Mesothelial cell of epicardium (in vitro differentiated cells): ENCODE measurements at regions not wholly inside any gene's neighbourhood (a gene's known extent, or its start where the extent isn't known, plus 50 kb on each side); places are given as distances from the start of the nearest gene placed in this dataset.

Experiments
- DNase-seq, 2 experiments: peaks; one replicate each; pipeline ENCODE4 v3.0.0; 2021; ENCODE audit warnings: low spot score in 2 of 2; ENCODE audit not compliant: unreplicated experiment in 2 of 2
- H3K27ac Mint-ChIP-seq: 2 replicates; pipeline ENCODE4 v1.8.0; 2021; ENCODE audit warnings: mixed read lengths
- H3K27me3 Mint-ChIP-seq: 2 replicates; pipeline ENCODE4 v1.8.0; 2021; ENCODE audit warnings: low read depth, mixed read lengths
- H3K36me3 Mint-ChIP-seq: 2 replicates; pipeline ENCODE4 v1.8.0; 2021; ENCODE audit warnings: mixed read lengths
- H3K4me1 Mint-ChIP-seq: 2 replicates; pipeline ENCODE4 v1.8.0; 2021; ENCODE audit warnings: mixed read lengths
- H3K4me3 Mint-ChIP-seq: 2 replicates; pipeline ENCODE4 v1.8.0; 2021; ENCODE audit warnings: mild to moderate bottlenecking, moderate library complexity, mixed read lengths
- H3K9me3 Mint-ChIP-seq: 2 replicates; pipeline ENCODE4 v1.8.0; 2021; ENCODE audit warnings: mixed read lengths
- TF ChIP-seq, protein P1 (sequence below): fragments of 200-600 bp; sonication (generic); IDR thresholded peaks from one replicate; pipeline ENCODE4 v1.5.0; 2021; ENCODE audit warnings: antibody characterized with exemption; ENCODE audit not compliant: unreplicated experiment

DNA sequence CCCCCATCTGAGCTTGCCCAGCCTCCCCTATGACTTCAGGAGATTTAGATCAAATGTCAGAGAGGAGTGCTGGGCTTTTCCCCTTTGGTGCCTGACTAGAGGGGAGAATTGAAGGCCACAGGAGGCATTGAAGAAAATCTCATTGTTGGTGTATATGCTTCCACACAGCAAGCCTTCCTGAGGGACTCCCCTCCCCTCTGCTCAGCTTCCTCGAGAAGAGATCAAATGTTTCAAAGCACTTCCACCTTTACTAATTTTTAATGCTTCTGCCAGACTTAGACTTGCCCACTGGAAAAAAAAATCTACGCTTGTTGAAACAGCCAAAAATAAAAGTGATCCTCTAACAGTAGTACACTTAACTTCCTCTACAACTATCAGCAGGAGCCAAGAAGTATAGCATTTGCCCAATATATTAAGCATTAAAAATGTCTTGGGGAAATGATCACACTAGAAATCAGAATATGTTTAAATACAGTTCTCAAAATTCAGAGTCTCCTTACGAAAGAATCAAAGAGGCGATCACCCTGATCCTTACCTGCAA is 79.3 kb downstream of the FZD1 start:
- H3K9me3 Mint-ChIP-seq, result peaks cover 4% of the 10 kb centered on the region
- H3K27me3 Mint-ChIP-seq, result peaks cover 3% of the 10 kb centered on the region
- no peak overlapping the region for H3K27ac Mint-ChIP-seq
- TF ChIP-seq, protein P1, sequence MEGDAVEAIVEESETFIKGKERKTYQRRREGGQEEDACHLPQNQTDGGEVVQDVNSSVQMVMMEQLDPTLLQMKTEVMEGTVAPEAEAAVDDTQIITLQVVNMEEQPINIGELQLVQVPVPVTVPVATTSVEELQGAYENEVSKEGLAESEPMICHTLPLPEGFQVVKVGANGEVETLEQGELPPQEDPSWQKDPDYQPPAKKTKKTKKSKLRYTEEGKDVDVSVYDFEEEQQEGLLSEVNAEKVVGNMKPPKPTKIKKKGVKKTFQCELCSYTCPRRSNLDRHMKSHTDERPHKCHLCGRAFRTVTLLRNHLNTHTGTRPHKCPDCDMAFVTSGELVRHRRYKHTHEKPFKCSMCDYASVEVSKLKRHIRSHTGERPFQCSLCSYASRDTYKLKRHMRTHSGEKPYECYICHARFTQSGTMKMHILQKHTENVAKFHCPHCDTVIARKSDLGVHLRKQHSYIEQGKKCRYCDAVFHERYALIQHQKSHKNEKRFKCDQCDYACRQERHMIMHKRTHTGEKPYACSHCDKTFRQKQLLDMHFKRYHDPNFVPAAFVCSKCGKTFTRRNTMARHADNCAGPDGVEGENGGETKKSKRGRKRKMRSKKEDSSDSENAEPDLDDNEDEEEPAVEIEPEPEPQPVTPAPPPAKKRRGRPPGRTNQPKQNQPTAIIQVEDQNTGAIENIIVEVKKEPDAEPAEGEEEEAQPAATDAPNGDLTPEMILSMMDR, result no peak
- peaks cover 37% of the 10 kb centered on the region for H3K4me1 Mint-ChIP-seq
- DNase-seq, result no peak
- no peaks in the 10 kb centered on the region for H3K36me3 Mint-ChIP-seq
- H3K4me3 Mint-ChIP-seq, result no peak overlapping the region

DNA sequence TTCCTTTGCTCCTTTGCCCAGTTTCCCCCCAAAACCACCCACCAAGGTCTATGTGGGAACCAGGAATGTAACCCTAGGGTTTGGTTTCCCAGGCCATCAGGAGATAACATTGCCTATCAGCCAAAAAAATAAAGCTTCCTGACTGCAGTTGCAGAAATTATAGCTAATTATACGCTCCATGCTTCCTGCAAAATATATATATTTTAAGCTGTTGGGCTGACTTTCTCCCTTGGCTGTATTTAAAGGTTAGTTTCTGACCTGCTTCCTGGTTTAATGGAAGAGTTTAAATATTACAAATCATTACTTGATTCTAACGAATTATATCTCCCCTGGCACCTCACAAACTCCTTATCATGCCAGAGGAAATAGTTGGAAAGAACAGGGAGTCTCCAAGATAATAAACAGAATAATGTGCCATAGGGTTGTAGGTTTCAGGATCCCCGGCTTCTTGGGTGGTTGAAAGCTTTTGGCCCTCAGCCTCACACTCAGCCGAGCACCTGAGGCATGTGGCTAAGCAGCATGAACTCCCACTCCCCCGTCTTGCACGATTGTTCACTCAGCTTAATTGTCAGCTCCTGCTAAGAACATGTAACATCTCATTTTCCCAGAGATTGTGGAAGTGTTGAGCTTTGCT is 79.9 kb downstream of the FZD1 start:
- H3K9me3 Mint-ChIP-seq, result no peaks in the 10 kb centered on the region
- DNase-seq, result no peak
- TF ChIP-seq, protein P1, result no peak
- H3K36me3 Mint-ChIP-seq, result no peaks in the 10 kb centered on the region
- H3K27ac Mint-ChIP-seq, result no peak overlapping the region
- H3K4me1 Mint-ChIP-seq, result peaks cover 41% of the 10 kb centered on the region
- no peak overlapping the region for H3K4me3 Mint-ChIP-seq
- H3K27me3 Mint-ChIP-seq, result peaks cover 3% of the 10 kb centered on the region

- Mint-ChIP-seq H3K4me3 (no peak overlapping the region), H3K36me3 (no peaks in the 10 kb centered on the region), H3K4me1 (peaks cover 44% of the 10 kb centered on the region), H3K27me3 (peaks cover 3% of the 10 kb centered on the region), H3K27ac (no peak overlapping the region), H3K9me3 (no peaks in the 10 kb centered on the region)
- DNase-seq, result no peak
- TF ChIP-seq, protein P1, result no peak
Measured at GRCh38 chr7:91344911-91345310, 80.7 kb downstream of the FZD1 start.

GRCh38 chr7:91345449-91345848 is 81.2 kb downstream of the FZD1 start:
- Mint-ChIP-seq H3K4me1 (peaks cover 44% of the 10 kb centered on the region), H3K27ac (no peak overlapping the region), H3K27me3 (peaks cover 3% of the 10 kb centered on the region), H3K4me3 (no peak overlapping the region), H3K36me3 (no peaks in the 10 kb centered on the region), H3K9me3 (no peaks in the 10 kb centered on the region)
- TF ChIP-seq, protein P1, result no peak
- no peak for DNase-seq

GRCh38 chr7:91346426-91346825 is 82.2 kb downstream of the FZD1 start:
- H3K4me1 Mint-ChIP-seq, result peaks cover 44% of the 10 kb centered on the region
- no peaks in the 10 kb centered on the region for H3K36me3 Mint-ChIP-seq
- TF ChIP-seq, protein P1, result no peak
- H3K27me3 Mint-ChIP-seq, result no peaks in the 10 kb centered on the region
- no peak overlapping the region for H3K4me3 Mint-ChIP-seq
- H3K9me3 Mint-ChIP-seq, result no peaks in the 10 kb centered on the region
- DNase-seq, result no peak
- peak overlapping the region; percentile 22 for H3K27ac Mint-ChIP-seq
